ENCODE measurements at regions not wholly inside any gene's neighbourhood (a gene's known extent, or its start where the extent isn't known, plus 50 kb on each side); places are given as distances from the start of the nearest gene placed in this dataset.

GRCh38 chr2:6760132-6760531 is 105.6 kb downstream of the CMPK2 start:
- Histone ChIP-seq H3K27ac (ENCODE audit: insufficient read length, low read depth, low read length) (no peak overlapping the region), H3K9me3 (ENCODE audit: control insufficient read depth, low read depth, low read length) (no peaks in the 10 kb centered on the region), H2BK12ac (ENCODE audit: insufficient read length, low read depth, low read length) (no peak overlapping the region), H3K23ac (ENCODE audit: insufficient read length, low read depth, low read length) (no peak overlapping the region), H3T11ph (ENCODE audit: low read length) (no peak overlapping the region), H3K4ac (ENCODE audit: low read depth, low read length) (no peak overlapping the region), H3K14ac (ENCODE audit: insufficient read depth, low read length) (no peak overlapping the region), H3K23me2 (ENCODE audit: insufficient read length, low read depth, low read length, poor library complexity, severe bottlenecking) (no peaks in the 10 kb centered on the region), H3K56ac (ENCODE audit: insufficient read length, low read depth, low read length) (no peak overlapping the region), H3K79me2 (ENCODE audit: insufficient read depth, low read length) (no peaks in the 10 kb centered on the region), H4K91ac (ENCODE audit: insufficient read length, low read depth, low read length) (no peak overlapping the region), H4K5ac (ENCODE audit: insufficient read length, low read depth, low read length) (no peak overlapping the region), H4K8ac (replicated peaks; ENCODE audit: insufficient read length, low read depth, low read length) (no peak overlapping the region), H3K9ac (ENCODE audit: extremely low read depth, insufficient read length, low read length) (no peak overlapping the region), H4K20me1 (ENCODE audit: control insufficient read depth, insufficient read depth, insufficient read length) (no peaks in the 10 kb centered on the region), H3K4me1 (ENCODE audit: insufficient read depth, low read length) (peaks cover 4% of the 10 kb centered on the region; the same call in 1 of the 2 replicates), H2BK120ac (ENCODE audit: low read depth, low read length, poor library complexity, severe bottlenecking) (no peak overlapping the region), H2BK20ac (ENCODE audit: low read depth, low read length, poor library complexity, severe bottlenecking) (no peak overlapping the region), H2AK5ac (ENCODE audit: insufficient read length, low read length) (no peak overlapping the region), H2BK15ac (ENCODE audit: low read depth, low read length) (no peak overlapping the region), H2BK5ac (ENCODE audit: insufficient read length, low read length) (no peak overlapping the region), H2AFZ (ENCODE audit: low read length) (no peak overlapping the region), H3K79me1 (ENCODE audit: insufficient read depth, low read depth, low read length, poor library complexity, severe bottlenecking) (no peaks in the 10 kb centered on the region), H3K18ac (ENCODE audit: insufficient read length, low read depth, low read length) (no peak overlapping the region), H3K4me2 (ENCODE audit: insufficient read depth, insufficient read length, low read length) (no peak overlapping the region), H3K27me3 (ENCODE audit: insufficient read depth, low read length) (no peaks in the 10 kb centered on the region; the same call in 1 of the 2 replicates)
- H3K4me3 Mint-ChIP-seq, result no peak overlapping the region
- H3K9me3 Mint-ChIP-seq, result peaks cover 0 to 4% of the 10 kb centered on the region in 2 experiments; a peak in 2 of 5 replicates
- H3K27me3 Mint-ChIP-seq (ENCODE audit: low read depth), result no peaks in the 10 kb centered on the region
- H3K36me3 Mint-ChIP-seq (ENCODE audit: insufficient read depth in 1 of 3, low read depth in 3 of 3), result peaks cover 0 to 2% (median 0%) of the 10 kb centered on the region in 3 experiments; a peak in 2 of 7 replicates
- DNase-seq, result no peak
- 100% methylated on average over 2 of the region's 5 CpGs for WGBS (ENCODE audit: extremely low coverage, insufficient read length, low lambda C conversion rate)
- no peak for TF ChIP-seq CTCF (conservative IDR thresholded peaks at IDR 0.05)
- peaks cover 11 to 12% of the 10 kb centered on the region in 2 experiments for H3K4me1 Mint-ChIP-seq
- H3K27ac Mint-ChIP-seq, result no peak overlapping the region

All from H9 (cell line).